ENCODE measurements at regions not wholly inside any gene's neighbourhood (a gene's known extent, or its start where the extent isn't known, plus 50 kb on each side); places are given as distances from the start of the nearest gene placed in this dataset.

GRCh38 chr16:25637236-25637635 lies 54.5 kb upstream of the HS3ST4 start:
- no peaks in the 10 kb centered on the region for H3K36me3 Mint-ChIP-seq (ENCODE audit: low read depth)
- DNase-seq (ENCODE audit: low read depth, low spot score) = no peak
- no peak overlapping the region for H3K27ac Mint-ChIP-seq (ENCODE audit: unreplicated experiment)
- no peak overlapping the region for H3K4me3 Mint-ChIP-seq
- TF ChIP-seq CTCF (conservative IDR thresholded peaks at IDR 0.05) = no peak
- peaks cover 7% of the 10 kb centered on the region for H3K27me3 Mint-ChIP-seq (ENCODE audit: low read depth)
- no peaks in the 10 kb centered on the region for H3K4me1 Mint-ChIP-seq
- H3K9me3 Mint-ChIP-seq = no peaks in the 10 kb centered on the region

GRCh38 chr16:25636662-25637061 lies 55.1 kb upstream of the HS3ST4 start:
- Mint-ChIP-seq H3K4me3 (no peak overlapping the region), H3K27me3 (ENCODE audit: low read depth) (peaks cover 7% of the 10 kb centered on the region), H3K9me3 (no peaks in the 10 kb centered on the region), H3K4me1 (no peaks in the 10 kb centered on the region), H3K27ac (ENCODE audit: unreplicated experiment) (no peak overlapping the region), H3K36me3 (ENCODE audit: low read depth) (no peaks in the 10 kb centered on the region)
- DNase-seq (ENCODE audit: low read depth, low spot score) = no peak
- no peak for TF ChIP-seq CTCF (conservative IDR thresholded peaks at IDR 0.05)

GRCh38 chr16:25635454-25635853 lies 56.3 kb upstream of the HS3ST4 start:
- H3K4me3 Mint-ChIP-seq = no peak overlapping the region

GRCh38 chr16:25633549-25633948 lies 58.2 kb upstream of the HS3ST4 start:
- H3K4me3 Mint-ChIP-seq = no peak overlapping the region
- no peaks in the 10 kb centered on the region for H3K36me3 Mint-ChIP-seq (ENCODE audit: low read depth)
- TF ChIP-seq CTCF (conservative IDR thresholded peaks at IDR 0.05) = no peak
- no peak for DNase-seq (ENCODE audit: low read depth, low spot score)
- no peaks in the 10 kb centered on the region for H3K4me1 Mint-ChIP-seq
- H3K9me3 Mint-ChIP-seq = no peaks in the 10 kb centered on the region
- no peak overlapping the region for H3K27ac Mint-ChIP-seq (ENCODE audit: unreplicated experiment)
- H3K27me3 Mint-ChIP-seq (ENCODE audit: low read depth) = peaks cover 7% of the 10 kb centered on the region

More at GRCh38 chr16:25635454-25635853, 56.3 kb upstream of the HS3ST4 start:
- Mint-ChIP-seq H3K9me3 (no peaks in the 10 kb centered on the region), H3K27ac (ENCODE audit: unreplicated experiment) (no peak overlapping the region), H3K27me3 (ENCODE audit: low read depth) (peaks cover 7% of the 10 kb centered on the region), H3K4me1 (no peaks in the 10 kb centered on the region), H3K36me3 (ENCODE audit: low read depth) (no peaks in the 10 kb centered on the region)
- DNase-seq (ENCODE audit: low read depth, low spot score) = no peak
- no peak for TF ChIP-seq CTCF (conservative IDR thresholded peaks at IDR 0.05)

- H3K9me3 Mint-ChIP-seq = peaks cover 4% of the 10 kb centered on the region
- no peak overlapping the region for H3K4me3 Mint-ChIP-seq
- H3K27ac Mint-ChIP-seq (ENCODE audit: unreplicated experiment) = no peak overlapping the region
- peaks cover 3% of the 10 kb centered on the region for H3K27me3 Mint-ChIP-seq (ENCODE audit: low read depth)
- no peak for TF ChIP-seq CTCF (conservative IDR thresholded peaks at IDR 0.05)
- no peaks in the 10 kb centered on the region for H3K4me1 Mint-ChIP-seq
- H3K36me3 Mint-ChIP-seq (ENCODE audit: low read depth) = no peaks in the 10 kb centered on the region
- no peak for DNase-seq (ENCODE audit: low read depth, low spot score)
Observed at GRCh38 chr16:25628766-25629165, 63.0 kb upstream of the HS3ST4 start.

GRCh38 chr16:25627641-25628040 lies 64.1 kb upstream of the HS3ST4 start:
- peaks cover 4% of the 10 kb centered on the region for H3K9me3 Mint-ChIP-seq
- TF ChIP-seq CTCF (conservative IDR thresholded peaks at IDR 0.05) = no peak

More at GRCh38 chr16:25627641-25628040, 64.1 kb upstream of the HS3ST4 start:
- Mint-ChIP-seq H3K4me3 (no peak overlapping the region), H3K27ac (ENCODE audit: unreplicated experiment) (no peak overlapping the region), H3K27me3 (ENCODE audit: low read depth) (no peaks in the 10 kb centered on the region), H3K36me3 (ENCODE audit: low read depth) (no peaks in the 10 kb centered on the region), H3K4me1 (no peaks in the 10 kb centered on the region)
- no peak for DNase-seq (ENCODE audit: low read depth, low spot score)
